AG04449 (cell line): ENCODE measurements at regions not wholly inside any gene's neighbourhood (a gene's known extent, or its start where the extent isn't known, plus 50 kb on each side); places are given as distances from the start of the nearest gene placed in this dataset.

Experiments
- CTCF ChIA-PET: fragments of 350-600 bp; formaldehyde crosslinking; extraction: SDS; loops from one replicate; lab custom pipeline; 2021; ENCODE audit warnings: antibody characterized with exemption; lab: Yijun Ruan, JAX
- POLR2A ChIA-PET: fragments of 400-600, 350-600 bp; formaldehyde crosslinking; extraction: SDS; loops from one replicate; lab custom pipeline; 2020; ENCODE audit warnings: antibody characterized with exemption, inconsistent platforms; lab: Yijun Ruan, JAX
- DNase-seq: peaks from one replicate; pipeline ENCODE4 v3.0.0-alpha.2; 2010; ENCODE audit warnings: low read depth, low spot score
- H3K4me3 ChIP-seq: 2 replicates; pipeline ENCODE4 v1.5.1; 2011; ENCODE audit warnings: low read depth, mild to moderate bottlenecking, control low read depth, low read length
- TF ChIP-seq, protein P1 (sequence below): IDR thresholded peaks from one replicate; pipeline ENCODE4 v1.5.1; 2011; ENCODE audit warnings: mild to moderate bottlenecking, moderate library complexity, low read length, control low read depth, inconsistent platforms; ENCODE audit not compliant: insufficient read depth; ENCODE audit errors: missing control alignments

DNA sequence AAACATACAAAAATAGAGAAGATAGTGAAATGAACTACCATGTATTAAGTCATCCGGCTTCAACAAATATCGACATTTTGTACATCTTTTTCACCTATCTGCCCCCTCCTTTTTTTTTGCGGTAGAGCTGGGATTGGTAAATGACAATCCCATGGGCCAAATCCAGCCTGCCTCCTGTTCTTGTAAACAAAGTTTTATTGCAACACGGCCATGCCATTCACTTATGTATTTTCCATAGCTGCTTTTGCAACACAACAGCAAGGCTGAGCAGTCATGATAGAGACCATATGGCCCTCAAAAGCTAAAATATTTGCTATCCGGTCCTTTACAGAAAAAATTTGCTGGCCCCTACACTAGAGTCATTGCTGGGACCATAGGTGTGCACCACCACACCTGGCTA is 58.1 kb upstream of the PLEKHG3 start:
- no peak for DNase-seq
- no peak overlapping the region for H3K4me3 ChIP-seq
- ChIA-PET CTCF (interaction anchor here (1.2 to 4.4 kb wide), 3 partner anchors 9 to 106 kb away, joined by 5 to 34 read pairs (median 8); partner anchors contain the start of gene HSPA2), POLR2A (interaction anchor here (0.6 to 1.6 kb wide), 2 partner anchors 8 to 18 kb away, joined by 3 to 17 read pairs; no protein-coding TSS in a partner anchor)
- TF ChIP-seq, protein P1, sequence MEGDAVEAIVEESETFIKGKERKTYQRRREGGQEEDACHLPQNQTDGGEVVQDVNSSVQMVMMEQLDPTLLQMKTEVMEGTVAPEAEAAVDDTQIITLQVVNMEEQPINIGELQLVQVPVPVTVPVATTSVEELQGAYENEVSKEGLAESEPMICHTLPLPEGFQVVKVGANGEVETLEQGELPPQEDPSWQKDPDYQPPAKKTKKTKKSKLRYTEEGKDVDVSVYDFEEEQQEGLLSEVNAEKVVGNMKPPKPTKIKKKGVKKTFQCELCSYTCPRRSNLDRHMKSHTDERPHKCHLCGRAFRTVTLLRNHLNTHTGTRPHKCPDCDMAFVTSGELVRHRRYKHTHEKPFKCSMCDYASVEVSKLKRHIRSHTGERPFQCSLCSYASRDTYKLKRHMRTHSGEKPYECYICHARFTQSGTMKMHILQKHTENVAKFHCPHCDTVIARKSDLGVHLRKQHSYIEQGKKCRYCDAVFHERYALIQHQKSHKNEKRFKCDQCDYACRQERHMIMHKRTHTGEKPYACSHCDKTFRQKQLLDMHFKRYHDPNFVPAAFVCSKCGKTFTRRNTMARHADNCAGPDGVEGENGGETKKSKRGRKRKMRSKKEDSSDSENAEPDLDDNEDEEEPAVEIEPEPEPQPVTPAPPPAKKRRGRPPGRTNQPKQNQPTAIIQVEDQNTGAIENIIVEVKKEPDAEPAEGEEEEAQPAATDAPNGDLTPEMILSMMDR, result no peak

DNA sequence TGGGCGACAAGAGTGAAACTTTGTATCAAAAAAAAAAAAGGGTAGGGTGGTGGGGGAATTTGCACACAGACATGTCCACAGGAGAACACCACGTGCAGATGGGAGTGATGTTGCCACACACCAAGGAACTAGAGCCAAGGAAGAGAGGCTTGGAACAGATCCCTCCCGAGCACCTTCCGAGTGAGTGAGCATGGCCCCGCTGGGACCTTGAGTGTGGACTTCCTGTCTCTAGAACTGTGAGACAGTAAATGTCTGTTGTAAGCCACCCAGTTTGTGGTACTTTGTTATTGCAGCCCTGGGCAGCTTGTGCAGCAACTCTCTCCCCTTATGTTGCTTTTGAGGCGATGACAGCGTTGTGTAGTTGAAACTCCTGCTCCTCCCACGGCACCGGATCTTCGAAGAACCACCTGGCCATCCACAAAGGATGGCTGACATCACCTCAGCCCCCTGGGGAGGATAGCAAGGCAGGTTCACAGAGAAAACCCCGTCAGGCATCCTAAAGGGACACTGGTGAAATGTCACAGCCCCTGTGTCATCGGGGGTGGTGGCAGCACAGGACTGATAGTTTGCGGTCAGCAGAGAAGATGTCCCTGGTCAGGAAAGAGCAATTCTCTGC is 54.7 kb upstream of the PLEKHG3 start:
- no peak overlapping the region for H3K4me3 ChIP-seq
- TF ChIP-seq, protein P1, result no peak
- ChIA-PET CTCF (interaction anchor here (0.6 to 3.0 kb wide), 3 partner anchors 12 to 242 kb away, joined by 3 to 14 read pairs (median 4); no protein-coding TSS in a partner anchor), POLR2A (no interaction called here)
- DNase-seq, result no peak

DNA sequence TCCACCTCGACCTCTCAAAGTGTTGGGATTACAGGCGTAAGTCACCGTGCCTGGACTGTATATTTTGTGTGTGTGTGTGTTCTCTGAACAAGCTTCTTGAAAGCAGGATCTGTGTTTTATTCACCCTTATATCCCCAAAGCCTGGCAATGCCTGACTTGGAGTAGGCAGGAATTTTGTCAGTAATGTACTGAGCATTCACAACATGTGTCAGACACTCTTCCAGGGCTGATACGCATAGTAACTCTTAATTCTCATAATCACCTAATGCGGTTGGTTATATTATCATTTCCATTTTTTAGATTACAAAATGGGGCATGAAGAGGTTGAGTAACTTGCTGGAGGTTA is 50.4 kb upstream of the PLEKHG3 start:
- POLR2A ChIA-PET, result interaction anchor here (1.4 to 2.1 kb wide), 4 partner anchors 8 to 149 kb away, joined by 3 to 17 read pairs (median 14); partner anchors contain the start of genes HSPA2 and ZBTB1
- H3K4me3 ChIP-seq, result no peak overlapping the region
- CTCF ChIA-PET, result interaction anchor here (0.6 to 3.5 kb wide), 9 partner anchors 10 to 257 kb away, joined by 3 to 21 read pairs (median 3); partner anchors contain the start of gene HSPA2
- TF ChIP-seq, protein P1, result no peak
- no peak for DNase-seq

DNA sequence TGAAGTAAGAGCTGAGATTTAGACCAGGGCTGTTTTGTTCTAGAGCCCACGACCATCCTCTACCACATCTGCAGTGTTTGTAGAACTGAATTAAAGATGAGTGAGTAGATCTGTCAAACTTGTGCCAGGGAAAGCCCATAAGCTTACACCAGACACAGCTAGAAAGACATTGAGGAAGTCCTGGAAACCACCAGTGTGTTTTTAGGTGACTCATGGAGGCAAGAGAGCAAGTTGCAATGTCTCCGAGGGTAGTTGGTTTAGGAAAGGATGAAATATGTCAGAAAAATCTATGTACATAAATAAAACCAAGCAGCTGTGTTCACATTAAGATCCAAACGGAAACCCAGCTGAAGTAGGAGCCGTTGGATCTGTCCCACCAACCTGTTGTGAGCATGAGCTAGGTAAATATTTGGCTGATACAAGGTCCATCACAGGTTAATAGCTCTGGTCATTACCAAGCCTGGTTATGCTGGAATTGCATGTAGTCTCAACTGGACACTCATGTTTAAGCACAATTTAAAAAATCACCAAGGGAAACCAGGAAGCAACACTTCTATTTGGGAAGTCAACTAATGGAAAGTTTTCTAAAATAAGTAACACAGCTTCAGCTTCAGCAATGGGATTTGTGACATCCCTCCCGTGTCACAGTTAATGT is 49.9 kb upstream of the PLEKHG3 start:
- ChIA-PET CTCF (interaction anchor here (0.6 to 3.5 kb wide), 14 partner anchors 9 to 256 kb away, joined by 3 to 21 read pairs (median 3); partner anchors contain the start of gene HSPA2), POLR2A (interaction anchor here (1.4 to 2.1 kb wide), 4 partner anchors 9 to 149 kb away, joined by 3 to 17 read pairs (median 14); partner anchors contain the start of genes HSPA2 and ZBTB1)
- H3K4me3 ChIP-seq, result no peak overlapping the region
- DNase-seq, result peak; percentile 87
- TF ChIP-seq, protein P1, result no peak
